HEK293 (cell line): ENCODE measurements at regions not wholly inside any gene's neighbourhood (a gene's known extent, or its start where the extent isn't known, plus 50 kb on each side); places are given as distances from the start of the nearest gene placed in this dataset.

Experiments
- CTCF ChIA-PET: fragments of 350-600 bp; formaldehyde crosslinking; extraction: SDS; loops from one replicate; lab custom pipeline; 2021; ENCODE audit warnings: antibody characterized with exemption; lab: Yijun Ruan, JAX
- POLR2A ChIA-PET: fragments of 300-600 bp; formaldehyde crosslinking; extraction: SDS; loops from one replicate; lab custom pipeline; 2020; ENCODE audit warnings: antibody characterized with exemption, inconsistent platforms; lab: Yijun Ruan, JAX
- H3K27ac ChIP-seq: fragments of 200-500 bp; sonication (Bioruptor generic); 2 replicates; pipeline ENCODE4 v1.5.1; 2014; ENCODE audit warnings: low read depth, low read length, control low read depth, inconsistent platforms; ENCODE audit errors: extremely low read depth
- H3K36me3 ChIP-seq, 2 experiments: fragments of 200-500 bp in 1 of 2; sonication (Bioruptor generic) in 1 of 2; 1 replicate in 1 of 2; 2 replicates in 1 of 2; pipeline ENCODE4 v1.5.1; 2014 to 2017; ENCODE audit warnings: inconsistent platforms in 2 of 2, low read length in 2 of 2; ENCODE audit not compliant: control insufficient read depth in 2 of 2, insufficient read depth in 1 of 2
- H3K4me1 ChIP-seq: fragments of 200-500 bp; sonication (Bioruptor generic); 2 replicates; pipeline ENCODE4 v1.5.1; 2014; ENCODE audit warnings: mild to moderate bottlenecking, low read length, inconsistent platforms; ENCODE audit not compliant: control insufficient read depth, insufficient read depth
- H3K4me3 ChIP-seq: 2 replicates; pipeline ENCODE4 v1.5.1; 2011; ENCODE audit warnings: low read depth, mild to moderate bottlenecking, control low read depth, low read length, moderate library complexity
- H3K9me3 ChIP-seq: fragments of 200-500 bp; sonication (Bioruptor generic); 2 replicates; pipeline ENCODE4 v1.5.1; 2014; ENCODE audit warnings: low read depth, low read length, inconsistent platforms; ENCODE audit not compliant: control insufficient read depth, insufficient read depth
- MYNN ChIP-seq: fragments of 450-650 bp; formaldehyde crosslinking; IDR thresholded peaks from 2 replicates; pipeline ENCODE4 v1.5.1; 2016; ENCODE audit warnings: missing biosample characterization, missing genetic modification characterization, borderline replicate concordance
- PRDM1 ChIP-seq: fragments of 450-650 bp; formaldehyde crosslinking; IDR thresholded peaks from 2 replicates; pipeline ENCODE4; 2016; ENCODE audit warnings: missing biosample characterization, missing genetic modification characterization
- PRDM10 ChIP-seq: fragments of 450-650 bp; formaldehyde crosslinking; IDR thresholded peaks from 2 replicates; pipeline ENCODE4 v1.5.1; 2016; ENCODE audit warnings: missing biosample characterization, missing genetic modification characterization
- REST ChIP-seq: fragments of 450-650 bp; formaldehyde crosslinking; IDR thresholded peaks from 2 replicates; pipeline ENCODE4 v1.5.1; 2016; ENCODE audit warnings: missing biosample characterization, missing genetic modification characterization
- SETDB1 ChIP-seq: IDR thresholded peaks from one replicate; pipeline ENCODE4 v1.6.1; 2017; ENCODE audit warnings: mild to moderate bottlenecking, low read length, moderate library complexity, mixed read lengths; ENCODE audit not compliant: insufficient read length
- TRIM28 ChIP-seq: IDR thresholded peaks from 2 replicates; pipeline ENCODE4 v1.6.1; 2011; ENCODE audit warnings: low read length, control low read depth, borderline replicate concordance
- ZNF214 ChIP-seq: fragments of 450-650 bp; formaldehyde crosslinking; IDR thresholded peaks from 2 replicates; pipeline ENCODE4 v1.5.1; 2017; ENCODE audit warnings: missing biosample characterization, mild to moderate bottlenecking, missing genetic modification characterization, borderline replicate concordance
- ZNF26 ChIP-seq: fragments of 450-650 bp; formaldehyde crosslinking; IDR thresholded peaks from 2 replicates; pipeline ENCODE4 v1.5.1; 2016; ENCODE audit warnings: missing biosample characterization, missing genetic modification characterization
- ZNF335 ChIP-seq: fragments of 450-650 bp; formaldehyde crosslinking; conservative IDR thresholded peaks from 2 replicates; pipeline ENCODE4 v1.5.1; 2016; ENCODE audit warnings: missing biosample characterization, missing genetic modification characterization
- ZNF391 ChIP-seq: fragments of 450-650 bp; formaldehyde crosslinking; IDR thresholded peaks from 2 replicates; pipeline ENCODE4 v1.5.1; 2016; ENCODE audit warnings: low read depth, missing biosample characterization, missing genetic modification characterization, borderline replicate concordance
- ZNF398 ChIP-seq: fragments of 450-650 bp; formaldehyde crosslinking; IDR thresholded peaks from 2 replicates; pipeline ENCODE4 v1.5.1; 2017; ENCODE audit warnings: missing biosample characterization, missing genetic modification characterization
- ZNF423 ChIP-seq: fragments of 450-650 bp; formaldehyde crosslinking; IDR thresholded peaks from 2 replicates; pipeline ENCODE4 v1.5.1; 2016; ENCODE audit warnings: missing biosample characterization, missing genetic modification characterization
- ZNF449 ChIP-seq: fragments of 450-650 bp; formaldehyde crosslinking; IDR thresholded peaks from 2 replicates; pipeline ENCODE4 v1.5.1; 2017; ENCODE audit warnings: missing biosample characterization, mild to moderate bottlenecking, missing genetic modification characterization, moderate library complexity
- ZNF473 ChIP-seq: fragments of 450-650 bp; formaldehyde crosslinking; IDR thresholded peaks from 2 replicates; pipeline ENCODE4 v1.5.1; 2017; ENCODE audit warnings: missing biosample characterization, missing genetic modification characterization
- ZNF529 ChIP-seq: fragments of 450-650 bp; formaldehyde crosslinking; IDR thresholded peaks from 2 replicates; pipeline ENCODE4 v1.5.1; 2017; ENCODE audit warnings: missing genetic modification characterization, missing biosample characterization; ENCODE audit not compliant: insufficient replicate concordance
- ZNF548 ChIP-seq: fragments of 450-650 bp; formaldehyde crosslinking; IDR thresholded peaks from 2 replicates; pipeline ENCODE4 v1.5.1; 2016; ENCODE audit warnings: missing biosample characterization, missing genetic modification characterization
- ZNF585B ChIP-seq: fragments of 450-650 bp; formaldehyde crosslinking; IDR thresholded peaks from 2 replicates; pipeline ENCODE4 v1.5.1; 2016; ENCODE audit warnings: missing biosample characterization, missing genetic modification characterization
- ZNF623 ChIP-seq: fragments of 450-650 bp; formaldehyde crosslinking; IDR thresholded peaks from 2 replicates; pipeline ENCODE4 v1.5.1; 2016; ENCODE audit warnings: missing biosample characterization, missing genetic modification characterization
- ZNF670 ChIP-seq: fragments of 450-650 bp; formaldehyde crosslinking; IDR thresholded peaks from 2 replicates; pipeline ENCODE4 v1.5.1; 2016; ENCODE audit warnings: missing biosample characterization, missing genetic modification characterization, low read depth
- ZNF785 ChIP-seq: fragments of 450-650 bp; formaldehyde crosslinking; IDR thresholded peaks from 2 replicates; pipeline ENCODE4 v1.5.1; 2016; ENCODE audit warnings: missing biosample characterization, missing genetic modification characterization
- ZXDB ChIP-seq: fragments of 450-650 bp; formaldehyde crosslinking; IDR thresholded peaks from 2 replicates; pipeline ENCODE4 v1.5.1; 2016; ENCODE audit warnings: missing biosample characterization, missing genetic modification characterization

- no peak for TF ChIP-seq ZNF423 (tag by site-specific recombination)
- no peak for TF ChIP-seq ZNF529 (tag by site-specific recombination)
- no peak for TF ChIP-seq SETDB1
- no peak for TF ChIP-seq ZNF335
- no peak for TF ChIP-seq TRIM28
Measured at GRCh38 chr2:6648596-6649247, 217.0 kb downstream of the CMPK2 start (continued).

GRCh38 chr2:6650311-6650710 is 215.4 kb downstream of the CMPK2 start:
- ChIA-PET POLR2A (no interaction called here), CTCF (no interaction called here)
- H3K27ac ChIP-seq: no peak overlapping the region

GRCh38 chr2:6652251-6652650 is 213.5 kb downstream of the CMPK2 start:
- no peaks in the 10 kb centered on the region for H3K4me1 ChIP-seq
- H3K36me3 ChIP-seq: no peaks in the 10 kb centered on the region
- H3K4me3 ChIP-seq: no peak overlapping the region
- ChIA-PET POLR2A (no interaction called here), CTCF (no interaction called here)
- no peaks in the 10 kb centered on the region for H3K9me3 ChIP-seq
- H3K27ac ChIP-seq: no peak overlapping the region
- TF ChIP-seq ZNF26 (tag by site-specific recombination): no peak
- TF ChIP-seq ZNF214 (tag by site-specific recombination): no peak
- TF ChIP-seq ZNF398 (tag by site-specific recombination): no peak
- no peak for TF ChIP-seq ZNF449 (tag by site-specific recombination)
- TF ChIP-seq REST (tag by site-specific recombination): no peak
- no peak for TF ChIP-seq ZNF670 (tag by site-specific recombination)
- no peak for TF ChIP-seq ZNF785 (tag by site-specific recombination)
- TF ChIP-seq ZNF623 (tag by site-specific recombination): no peak
- TF ChIP-seq ZNF335: no peak

More at GRCh38 chr2:6650311-6650710, 215.4 kb downstream of the CMPK2 start:
- TF ChIP-seq ZNF391 (tag by site-specific recombination): no peak
- no peak for TF ChIP-seq ZNF548
- no peak for TF ChIP-seq ZXDB (tag by site-specific recombination)
- TF ChIP-seq ZNF585B (tag by site-specific recombination): no peak
- no peak for TF ChIP-seq PRDM10 (tag by site-specific recombination)
- TF ChIP-seq MYNN: no peak
- no peak for TF ChIP-seq ZNF473 (tag by site-specific recombination)
- TF ChIP-seq PRDM1 (tag by site-specific recombination): no peak
- TF ChIP-seq, all 188 proteins: peak for 0
- Histone ChIP-seq H3K4me1 (no peaks in the 10 kb centered on the region), H3K4me3 (no peak overlapping the region), H3K36me3 (no peaks in the 10 kb centered on the region), H3K9me3 (no peaks in the 10 kb centered on the region)
